Naive B cell (primary cell): ENCODE measurements at regions not wholly inside any gene's neighbourhood (a gene's known extent, or its start where the extent isn't known, plus 50 kb on each side); places are given as distances from the start of the nearest gene placed in this dataset.
"Not testable (repeated sequence)": the region's sequence is repeated elsewhere in the genome, so short reads cannot be mapped to it uniquely, and the experiment has no call there.

Experiments used
- ATAC-seq, 2 donors: fragments of 150-1000 bp; cut with Tn5 transposase; 2 replicates each; pipeline ENCODE4 v1.10.0; 2021; ENCODE audit warnings: low read depth in 2 of 2, mild to moderate bottlenecking in 2 of 2, moderate library complexity in 2 of 2
- DNase-seq: peaks from one replicate; pipeline ENCODE4 v3.0.0; 2022
- H3K27ac Mint-ChIP-seq, 6 donors: one replicate each; pipeline ENCODE4 v1.8.0; 2020 to 2022; ENCODE audit warnings: mild to moderate bottlenecking in 6 of 6, mixed read lengths in 6 of 6, moderate library complexity in 5 of 6, inconsistent platforms in 2 of 6
- H3K27me3 Mint-ChIP-seq, 3 donors: one replicate each; pipeline ENCODE4 v1.8.0; 2021 to 2022; ENCODE audit warnings: mixed read lengths in 3 of 3, mild to moderate bottlenecking in 1 of 3
- H3K36me3 Mint-ChIP-seq, 2 donors: one replicate each; pipeline ENCODE4 v1.8.0; 2020 to 2022; ENCODE audit warnings: mixed read lengths in 2 of 2, inconsistent platforms in 1 of 2, mild to moderate bottlenecking in 1 of 2
- H3K4me1 Mint-ChIP-seq, 3 donors: one replicate each; pipeline ENCODE4 v1.8.0; 2020 to 2022; ENCODE audit warnings: mixed read lengths in 3 of 3, inconsistent platforms in 1 of 3, mild to moderate bottlenecking in 1 of 3, moderate library complexity in 1 of 3
- H3K4me3 Mint-ChIP-seq, 8 donors: one replicate each; pipeline ENCODE4 v1.8.0; 2020 to 2022; ENCODE audit warnings: mild to moderate bottlenecking in 8 of 8, mixed read lengths in 8 of 8, moderate library complexity in 8 of 8, inconsistent platforms in 2 of 8
- H3K9me3 Mint-ChIP-seq, 7 donors: one replicate each; pipeline ENCODE4 v1.8.0; 2020 to 2022; ENCODE audit warnings: mixed read lengths in 7 of 7, mild to moderate bottlenecking in 5 of 7, inconsistent platforms in 2 of 7, moderate library complexity in 1 of 7

- H3K27ac Mint-ChIP-seq: no peak overlapping the region
- DNase-seq: no peak
- H3K4me1 Mint-ChIP-seq: no peaks in the 10 kb centered on the region
- no peaks in the 10 kb centered on the region for H3K27me3 Mint-ChIP-seq
- ATAC-seq: no peak
- peaks cover 0 to 11% (median 6%) of the 10 kb centered on the region in 7 donors for H3K9me3 Mint-ChIP-seq
- no peak overlapping the region for H3K4me3 Mint-ChIP-seq
- no peaks in the 10 kb centered on the region for H3K36me3 Mint-ChIP-seq
Observed at GRCh38 chr5:2863133-2863532, 111.7 kb upstream of the IRX2 start.

GRCh38 chr5:2862176-2862575 is 110.7 kb upstream of the IRX2 start:
- H3K27me3 Mint-ChIP-seq, H3K27ac Mint-ChIP-seq, DNase-seq, H3K4me3 Mint-ChIP-seq, ATAC-seq, H3K36me3 Mint-ChIP-seq, H3K4me1 Mint-ChIP-seq, H3K9me3 Mint-ChIP-seq: not testable (repeated sequence)

GRCh38 chr5:2861605-2862004 is 110.1 kb upstream of the IRX2 start:
- H3K36me3 Mint-ChIP-seq: no peaks in the 10 kb centered on the region
- H3K9me3 Mint-ChIP-seq: peaks cover 0 to 8% (median 4%) of the 10 kb centered on the region in 7 donors
- DNase-seq (no peak), ATAC-seq (no peak)
- H3K4me1 Mint-ChIP-seq: no peaks in the 10 kb centered on the region
- no peak overlapping the region for H3K27ac Mint-ChIP-seq
- no peak overlapping the region for H3K4me3 Mint-ChIP-seq
- H3K27me3 Mint-ChIP-seq: no peaks in the 10 kb centered on the region

GRCh38 chr5:2860101-2860500 is 108.6 kb upstream of the IRX2 start:
- H3K4me3 Mint-ChIP-seq: no peak overlapping the region
- no peak for DNase-seq
- peak overlapping the region in 1 of 6 donors; percentile 15 for H3K27ac Mint-ChIP-seq
- H3K36me3 Mint-ChIP-seq: no peaks in the 10 kb centered on the region
- H3K9me3 Mint-ChIP-seq: peaks cover 0 to 8% (median 5%) of the 10 kb centered on the region in 7 donors
- no peaks in the 10 kb centered on the region for H3K4me1 Mint-ChIP-seq
- H3K27me3 Mint-ChIP-seq: no peaks in the 10 kb centered on the region
- no peak for ATAC-seq

GRCh38 chr5:2857837-2858236 is 106.4 kb upstream of the IRX2 start:
- H3K27ac Mint-ChIP-seq: no peak overlapping the region
- H3K27me3 Mint-ChIP-seq: no peaks in the 10 kb centered on the region
- no peak for DNase-seq
- H3K9me3 Mint-ChIP-seq: peaks cover 4 to 13% (median 6%) of the 10 kb centered on the region in 7 donors
- ATAC-seq: no peak
- no peak overlapping the region for H3K4me3 Mint-ChIP-seq
- no peaks in the 10 kb centered on the region for H3K36me3 Mint-ChIP-seq
- H3K4me1 Mint-ChIP-seq: no peaks in the 10 kb centered on the region

- H3K9me3 Mint-ChIP-seq: peaks cover 3 to 9% (median 4%) of the 10 kb centered on the region in 7 donors
- ATAC-seq: no peak
Observed at GRCh38 chr5:2856206-2856605, 104.7 kb upstream of the IRX2 start.

GRCh38 chr5:2852446-2852845 is 101.0 kb upstream of the IRX2 start:
- no peaks in the 10 kb centered on the region for H3K36me3 Mint-ChIP-seq
- H3K9me3 Mint-ChIP-seq: peaks cover 4 to 12% (median 5%) of the 10 kb centered on the region in 7 donors
- no peaks in the 10 kb centered on the region for H3K4me1 Mint-ChIP-seq
- DNase-seq (no peak), ATAC-seq (no peak)
- H3K27ac Mint-ChIP-seq: no peak overlapping the region
- no peak overlapping the region for H3K4me3 Mint-ChIP-seq
- no peaks in the 10 kb centered on the region for H3K27me3 Mint-ChIP-seq

More at GRCh38 chr5:2856206-2856605, 104.7 kb upstream of the IRX2 start:
- H3K27me3 Mint-ChIP-seq: no peaks in the 10 kb centered on the region
- no peak for DNase-seq
- H3K27ac Mint-ChIP-seq: no peak overlapping the region
- H3K4me3 Mint-ChIP-seq: no peak overlapping the region
- H3K36me3 Mint-ChIP-seq: no peaks in the 10 kb centered on the region
- H3K4me1 Mint-ChIP-seq: no peaks in the 10 kb centered on the region

- H3K4me3 Mint-ChIP-seq: no peak overlapping the region
- DNase-seq (no peak), ATAC-seq (no peak)
- no peaks in the 10 kb centered on the region for H3K27me3 Mint-ChIP-seq
- no peaks in the 10 kb centered on the region for H3K4me1 Mint-ChIP-seq
- no peak overlapping the region for H3K27ac Mint-ChIP-seq
- no peaks in the 10 kb centered on the region for H3K36me3 Mint-ChIP-seq
- peaks cover 4 to 12% (median 5%) of the 10 kb centered on the region in 7 donors for H3K9me3 Mint-ChIP-seq
Observed at GRCh38 chr5:2851895-2852294, 100.4 kb upstream of the IRX2 start.

GRCh38 chr5:2849429-2849828 is 98.0 kb upstream of the IRX2 start:
- ATAC-seq (no peak), DNase-seq (no peak)
- no peak overlapping the region for H3K4me3 Mint-ChIP-seq
- H3K27ac Mint-ChIP-seq: no peak overlapping the region
- H3K36me3 Mint-ChIP-seq: no peaks in the 10 kb centered on the region
- H3K4me1 Mint-ChIP-seq: no peaks in the 10 kb centered on the region
- no peaks in the 10 kb centered on the region for H3K27me3 Mint-ChIP-seq
- H3K9me3 Mint-ChIP-seq: peaks cover 0 to 14% (median 5%) of the 10 kb centered on the region in 7 donors

- Mint-ChIP-seq H3K27ac (no peak overlapping the region), H3K9me3 (peaks cover 0 to 13% (median 4%) of the 10 kb centered on the region in 7 donors), H3K36me3 (no peaks in the 10 kb centered on the region), H3K4me1 (no peaks in the 10 kb centered on the region), H3K4me3 (no peak overlapping the region), H3K27me3 (no peaks in the 10 kb centered on the region)
- DNase-seq (no peak), ATAC-seq (no peak)
Observed at GRCh38 chr5:2848619-2849018, 97.1 kb upstream of the IRX2 start.

GRCh38 chr5:2847608-2848007 is 96.1 kb upstream of the IRX2 start:
- no peaks in the 10 kb centered on the region for H3K4me1 Mint-ChIP-seq
- DNase-seq (no peak), ATAC-seq (no peak)
- H3K36me3 Mint-ChIP-seq: no peaks in the 10 kb centered on the region
- H3K9me3 Mint-ChIP-seq: peaks cover 0 to 10% (median 0%) of the 10 kb centered on the region in 7 donors
- H3K27me3 Mint-ChIP-seq: no peaks in the 10 kb centered on the region
- H3K4me3 Mint-ChIP-seq: no peak overlapping the region
- no peak overlapping the region for H3K27ac Mint-ChIP-seq

GRCh38 chr5:2841208-2841607 is 89.7 kb upstream of the IRX2 start:
- H3K4me1 Mint-ChIP-seq: no peaks in the 10 kb centered on the region
- ATAC-seq: no peak
- peaks cover 0 to 9% (median 7%) of the 10 kb centered on the region in 7 donors for H3K9me3 Mint-ChIP-seq
- no peak for DNase-seq
- no peak overlapping the region for H3K27ac Mint-ChIP-seq
- H3K4me3 Mint-ChIP-seq: no peak overlapping the region
- H3K27me3 Mint-ChIP-seq: no peaks in the 10 kb centered on the region
- no peaks in the 10 kb centered on the region for H3K36me3 Mint-ChIP-seq

- no peak for ATAC-seq
- H3K9me3 Mint-ChIP-seq: peaks cover 0 to 12% (median 7%) of the 10 kb centered on the region in 7 donors
- H3K4me3 Mint-ChIP-seq: no peak overlapping the region
- no peaks in the 10 kb centered on the region for H3K27me3 Mint-ChIP-seq
- H3K4me1 Mint-ChIP-seq: no peaks in the 10 kb centered on the region
- no peak for DNase-seq
- H3K27ac Mint-ChIP-seq: no peak overlapping the region
- no peaks in the 10 kb centered on the region for H3K36me3 Mint-ChIP-seq
Observed at GRCh38 chr5:2840372-2840915, 89.0 kb upstream of the IRX2 start.

GRCh38 chr5:2836133-2836532 is 84.7 kb upstream of the IRX2 start:
- no peak for DNase-seq
- Mint-ChIP-seq H3K4me1 (no peaks in the 10 kb centered on the region), H3K27me3 (no peaks in the 10 kb centered on the region), H3K4me3 (no peak overlapping the region), H3K9me3 (peaks cover 0 to 16% (median 5%) of the 10 kb centered on the region in 7 donors), H3K27ac (no peak overlapping the region), H3K36me3 (no peaks in the 10 kb centered on the region)
- ATAC-seq: no peak

- H3K36me3 Mint-ChIP-seq: no peaks in the 10 kb centered on the region
- H3K4me3 Mint-ChIP-seq: no peak overlapping the region
- DNase-seq: no peak
- no peak for ATAC-seq
- no peaks in the 10 kb centered on the region for H3K4me1 Mint-ChIP-seq
- H3K9me3 Mint-ChIP-seq: peaks cover 0 to 10% (median 5%) of the 10 kb centered on the region in 7 donors
- H3K27me3 Mint-ChIP-seq: no peaks in the 10 kb centered on the region
- no peak overlapping the region for H3K27ac Mint-ChIP-seq
Observed at GRCh38 chr5:2833556-2833955, 82.1 kb upstream of the IRX2 start.
